NCI-H2171 treated with DMSO at 0.1 percent for 48 hours (cell line): ENCODE measurements at regions not wholly inside any gene's neighbourhood (a gene's known extent, or its start where the extent isn't known, plus 50 kb on each side); places are given as distances from the start of the nearest gene placed in this dataset.

Experiments
- DNase-seq: peaks from one replicate; lab custom pipeline; 2025; lab: John Stamatoyannopoulos, UW

GRCh38 chr12:13764748-13765147 is 216.7 kb downstream of the GRIN2B start:
- DNase-seq: no peak

- DNase-seq: no peak
These were observed 232.0 kb downstream of the GRIN2B start for GRCh38 chr12:13749389-13749788.

GRCh38 chr12:13745111-13745860 is 236.1 kb downstream of the GRIN2B start:
- no peak for DNase-seq

- DNase-seq: no peak
These were observed 236.8 kb downstream of the GRIN2B start for GRCh38 chr12:13744561-13744960.

GRCh38 chr12:13740149-13740545 is 241.3 kb downstream of the GRIN2B start:
- no peak for DNase-seq

- no peak for DNase-seq
These were observed 245.7 kb downstream of the GRIN2B start for GRCh38 chr12:13735734-13736133.

GRCh38 chr12:13734584-13735152 is 246.7 kb downstream of the GRIN2B start:
- DNase-seq: no peak

- DNase-seq: no peak
These were observed 253.7 kb downstream of the GRIN2B start for GRCh38 chr12:13727707-13728195.

- no peak for DNase-seq
These were observed 256.4 kb downstream of the GRIN2B start for GRCh38 chr12:13725049-13725448.

- DNase-seq: no peak
These were observed 257.3 kb downstream of the GRIN2B start for GRCh38 chr12:13724136-13724535.

GRCh38 chr12:13719986-13720385 is 261.4 kb downstream of the GRIN2B start:
- DNase-seq: no peak

- no peak for DNase-seq
These were observed 263.1 kb downstream of the GRIN2B start for GRCh38 chr12:13718271-13718670.

GRCh38 chr12:13716119-13716518 is 265.3 kb downstream of the GRIN2B start:
- no peak for DNase-seq

- DNase-seq: no peak
These were observed 267.6 kb downstream of the GRIN2B start for GRCh38 chr12:13713556-13714410.

- no peak for DNase-seq
These were observed 273.6 kb downstream of the GRIN2B start for GRCh38 chr12:13707829-13708228.

GRCh38 chr12:13702381-13702780 is 279.0 kb downstream of the GRIN2B start:
- DNase-seq: no peak

- DNase-seq: no peak
These were observed 279.9 kb downstream of the GRIN2B start for GRCh38 chr12:13701502-13701901.

- DNase-seq: no peak
These were observed 283.4 kb downstream of the GRIN2B start for GRCh38 chr12:13697973-13698372.

GRCh38 chr12:13695781-13696180 is 285.6 kb downstream of the GRIN2B start:
- DNase-seq: no peak

- DNase-seq: no peak
These were observed 289.1 kb downstream of the GRIN2B start for GRCh38 chr12:13692332-13692731.

GRCh38 chr12:13691598-13691997 is 289.8 kb downstream of the GRIN2B start:
- DNase-seq: no peak

- DNase-seq: no peak
These were observed 293.8 kb downstream of the GRIN2B start for GRCh38 chr12:13687633-13688032.

- DNase-seq: no peak
These were observed 295.1 kb downstream of the GRIN2B start for GRCh38 chr12:13686260-13686659.
